C4-2B (cell line): ENCODE measurements at regions not wholly inside any gene's neighbourhood (a gene's known extent, or its start where the extent isn't known, plus 50 kb on each side); places are given as distances from the start of the nearest gene placed in this dataset.

Source experiments
- H3K27ac ChIP-seq: fragments of 450-650 bp; 2 replicates; pipeline ENCODE4 v1.5.1; 2017
- CTCF ChIP-seq: fragments of 450-650 bp; conservative IDR thresholded peaks from 2 replicates; pipeline ENCODE4 v1.5.1; 2017; ENCODE audit warnings: mild to moderate bottlenecking
- ZFX ChIP-seq: fragments of 450-650 bp; IDR thresholded peaks from 2 replicates; pipeline ENCODE4 v1.6.1; 2017

DNA sequence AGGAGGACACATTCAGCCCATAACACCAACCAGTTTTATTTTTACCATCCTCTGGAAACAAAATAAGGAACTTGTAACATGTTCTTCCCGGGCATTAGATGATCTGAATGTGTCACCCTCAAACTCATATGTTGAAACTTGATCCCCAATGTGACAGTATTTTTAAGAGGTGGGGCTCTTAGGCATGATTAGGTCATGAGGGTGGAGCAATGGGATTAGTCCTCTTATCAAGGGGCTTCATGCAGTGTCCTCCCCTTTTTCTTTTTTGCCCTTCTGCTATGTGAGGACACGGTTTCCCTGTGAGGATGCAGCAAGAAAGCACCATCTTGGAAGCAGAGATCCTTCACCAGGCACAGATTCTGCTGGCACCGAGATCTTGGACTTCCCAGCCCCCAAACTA is 401.5 kb upstream of the TRIB2 start:
- TF ChIP-seq CTCF: no peak
- no peak for TF ChIP-seq ZFX
- H3K27ac ChIP-seq: no peak overlapping the region

DNA sequence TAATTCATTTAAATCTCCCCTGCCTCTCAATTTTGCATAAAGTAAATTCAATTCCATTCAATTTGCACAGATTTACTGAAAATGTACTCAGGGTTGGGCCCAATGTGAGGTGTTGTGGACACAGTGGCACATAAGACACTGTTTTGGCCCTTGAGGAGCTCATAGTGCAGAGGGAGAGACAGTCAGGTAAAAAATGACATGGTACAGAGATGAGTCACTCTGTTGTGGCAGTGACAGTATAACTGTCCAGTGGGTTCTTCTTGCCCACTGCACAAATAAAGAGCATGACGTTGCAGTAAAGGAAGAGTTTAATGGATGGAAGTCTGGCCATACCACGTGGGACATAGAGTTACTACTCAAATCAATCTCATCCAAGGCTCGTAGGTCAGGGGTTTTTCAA is 400.3 kb upstream of the TRIB2 start:
- TF ChIP-seq CTCF: no peak
- TF ChIP-seq ZFX: no peak
- H3K27ac ChIP-seq: no peak overlapping the region

DNA sequence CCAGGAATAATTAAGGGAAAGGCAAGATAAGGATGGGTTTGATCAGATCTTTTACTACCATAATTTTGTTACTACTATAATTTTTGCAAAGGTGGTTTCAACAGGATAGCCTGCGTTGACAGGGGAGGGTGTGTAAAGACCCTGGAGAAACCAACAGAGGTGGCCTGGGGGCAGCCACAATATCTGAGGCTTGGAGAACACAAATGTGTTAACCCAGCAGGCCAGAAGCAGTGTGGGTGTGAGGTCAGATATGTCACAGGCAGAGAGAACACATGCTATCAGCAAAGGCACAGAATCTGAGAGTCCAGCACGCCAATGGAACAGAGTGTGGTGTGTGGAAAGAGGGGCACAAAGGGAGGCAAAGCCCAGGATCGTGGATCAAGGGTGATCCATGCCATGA is 399.4 kb upstream of the TRIB2 start:
- TF ChIP-seq ZFX: no peak
- TF ChIP-seq CTCF: no peak
- H3K27ac ChIP-seq: peak overlapping the region; percentile 23; the same call in 1 of the 2 replicates

DNA sequence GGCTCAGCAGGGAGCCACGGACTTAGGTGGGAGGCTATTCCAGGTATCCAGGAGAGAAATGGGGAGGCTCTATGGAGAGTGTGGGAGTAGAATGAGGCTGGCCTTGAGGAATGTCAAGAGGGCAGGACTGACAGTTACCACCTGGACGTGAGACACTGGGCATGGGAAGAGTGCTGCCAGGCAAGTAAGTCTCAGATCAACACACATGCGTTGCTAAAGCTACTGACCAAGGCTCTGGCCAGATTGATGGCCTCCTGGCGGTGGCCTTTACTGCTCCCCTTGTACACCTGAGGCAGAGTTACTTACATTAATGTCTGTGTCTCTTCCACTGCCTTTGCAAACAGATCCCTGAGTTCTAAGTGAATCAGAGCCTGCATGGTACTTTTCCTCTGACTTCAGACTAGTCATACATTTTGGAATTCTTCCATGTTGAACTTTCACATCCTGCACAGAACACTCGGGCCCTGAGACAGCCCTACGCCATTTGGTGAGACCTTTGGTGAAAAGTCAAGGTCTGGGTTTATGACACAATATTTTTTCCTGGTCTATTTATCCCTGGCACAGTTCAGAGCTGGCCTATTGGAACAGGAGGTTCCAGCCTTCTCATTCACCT is 398.8 kb upstream of the TRIB2 start:
- peak overlapping the region; percentile 23; the same call in 1 of the 2 replicates for H3K27ac ChIP-seq
- TF ChIP-seq ZFX: no peak

DNA sequence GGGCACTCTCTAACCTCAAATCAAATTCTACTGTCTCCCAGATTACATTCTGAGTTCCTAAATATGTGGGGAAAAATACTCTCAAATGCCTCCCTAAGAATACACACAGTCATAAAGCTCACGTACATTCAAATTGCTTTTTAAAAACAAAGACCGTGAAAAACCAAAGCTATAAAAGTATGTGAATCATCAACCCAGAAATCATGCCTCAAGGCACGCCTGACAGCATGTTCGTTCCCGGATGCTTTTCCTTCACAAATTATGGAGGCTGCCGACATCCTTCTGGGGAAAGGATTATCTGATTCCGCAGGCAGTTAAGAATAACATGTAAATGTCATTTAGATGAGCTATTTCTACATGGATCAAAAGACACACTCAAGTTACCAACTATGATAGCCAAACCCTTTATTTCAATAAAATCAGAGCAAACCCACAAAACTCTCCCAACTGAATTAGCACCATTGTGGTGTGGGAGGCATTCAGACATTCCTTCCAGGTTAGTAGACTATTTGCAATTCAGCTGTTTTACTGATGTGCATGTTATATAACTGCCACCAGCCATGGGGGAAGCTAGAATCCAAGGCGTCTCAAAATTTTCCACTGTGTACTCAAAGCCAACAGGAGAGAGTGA is 398.2 kb upstream of the TRIB2 start:
- TF ChIP-seq ZFX: no peak
- TF ChIP-seq CTCF: no peak
- H3K27ac ChIP-seq: peak overlapping the region; percentile 23; the same call in 1 of the 2 replicates

DNA sequence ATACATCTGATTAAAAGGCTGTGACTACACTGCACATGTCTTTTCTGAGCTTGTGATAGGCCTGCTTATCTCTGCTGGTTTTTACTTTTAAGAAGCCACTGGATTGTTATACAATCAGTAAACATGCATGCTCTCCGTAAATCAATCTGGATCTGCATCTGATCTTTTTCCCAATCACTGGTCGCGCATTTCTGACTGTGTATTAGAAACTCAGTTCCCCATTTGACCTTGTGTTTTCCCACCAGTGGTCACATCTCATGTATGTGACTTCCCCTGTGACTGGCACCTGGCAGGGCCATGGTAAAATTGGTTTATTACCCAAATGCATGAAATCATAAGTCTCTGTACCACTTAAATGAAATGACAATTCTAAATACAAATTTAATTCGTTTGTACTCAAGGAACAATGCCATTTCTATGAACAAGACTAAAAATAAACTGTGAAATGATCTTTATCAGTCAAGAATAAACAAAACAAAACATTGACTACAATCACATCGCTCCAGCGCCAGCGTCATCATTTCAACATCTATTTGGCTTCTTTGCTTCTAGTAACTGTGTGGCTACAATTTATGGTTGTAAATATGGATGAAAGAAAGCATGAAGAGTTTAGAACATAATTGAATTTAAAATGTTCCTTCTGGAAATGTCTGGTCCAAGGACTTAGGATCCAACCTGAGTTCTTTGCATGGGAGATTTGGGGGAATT is 396.6 kb upstream of the TRIB2 start:
- peak overlapping the region; percentile 64; the same call in 1 of the 2 replicates for H3K27ac ChIP-seq

GRCh38 chr2:12320991-12321641 is 395.6 kb upstream of the TRIB2 start:
- H3K27ac ChIP-seq: peak overlapping the region; percentile 52
- TF ChIP-seq CTCF (no peak), ZFX (no peak)

More for the DNA sequence above, 396.6 kb upstream of the TRIB2 start:
- TF ChIP-seq CTCF (no peak), ZFX (no peak)
